ENCODE measurements at regions not wholly inside any gene's neighbourhood (a gene's known extent, or its start where the extent isn't known, plus 50 kb on each side); places are given as distances from the start of the nearest gene placed in this dataset.

GRCh38 chr2:18427762-18428161 is 132.7 kb downstream of the RDH14 start:
- Histone ChIP-seq H3K36me3 (ENCODE audit: low read depth, missing control alignments) (no peaks in the 10 kb centered on the region), H3K4me1 (no peaks in the 10 kb centered on the region)
- intact Hi-C loops (cut with DNase I; ENCODE audit: low total_unique reads), result no loop called here

GRCh38 chr2:18426174-18426573 is 134.3 kb downstream of the RDH14 start:
- no peak for DNase-seq
- Histone ChIP-seq H3K4me1 (no peaks in the 10 kb centered on the region), H3K4me3 (no peak overlapping the region), H3K27me3 (no peaks in the 10 kb centered on the region), H3K27ac (no peak overlapping the region), H3K36me3 (ENCODE audit: low read depth, missing control alignments) (no peaks in the 10 kb centered on the region), H3K9me3 (no peaks in the 10 kb centered on the region)
- intact Hi-C loops (cut with DNase I; ENCODE audit: low total_unique reads), result no loop called here
- WGBS, 2 donors, result 50 to 86% methylated on average over 1 of the region's 1 CpG
- no peak for TF ChIP-seq POLR2A (IDR thresholded peaks at IDR 0.05)
- no peak for TF ChIP-seq CTCF (IDR thresholded peaks at IDR 0.05)

More at GRCh38 chr2:18427762-18428161, 132.7 kb downstream of the RDH14 start:
- no peak overlapping the region for H3K4me3 ChIP-seq
- no peaks in the 10 kb centered on the region for H3K27me3 ChIP-seq
- no peaks in the 10 kb centered on the region for H3K9me3 ChIP-seq
- no peak overlapping the region for H3K27ac ChIP-seq
- no peak for DNase-seq
- TF ChIP-seq POLR2A (IDR thresholded peaks at IDR 0.05), result no peak

- no peaks in the 10 kb centered on the region for H3K4me1 ChIP-seq
- no peaks in the 10 kb centered on the region for H3K27me3 ChIP-seq
- no peak overlapping the region for H3K4me3 ChIP-seq
- TF ChIP-seq POLR2A (IDR thresholded peaks at IDR 0.05) (no peak), CTCF (IDR thresholded peaks at IDR 0.05) (no peak)
- no peaks in the 10 kb centered on the region for H3K9me3 ChIP-seq
- intact Hi-C loops (cut with DNase I; ENCODE audit: low total_unique reads), result no loop called here
- H3K27ac ChIP-seq, result no peak overlapping the region
- H3K36me3 ChIP-seq (ENCODE audit: low read depth, missing control alignments), result no peaks in the 10 kb centered on the region
- WGBS, 2 donors, result 68 to 72% methylated on average over 3 of the region's 3 CpGs
- DNase-seq, result no peak
These were observed 135.2 kb downstream of the RDH14 start for GRCh38 chr2:18425210-18425703.

- TF ChIP-seq POLR2A (IDR thresholded peaks at IDR 0.05), result no peak
- Histone ChIP-seq H3K9me3 (no peaks in the 10 kb centered on the region), H3K36me3 (ENCODE audit: low read depth, missing control alignments) (no peaks in the 10 kb centered on the region), H3K4me3 (no peak overlapping the region), H3K4me1 (no peaks in the 10 kb centered on the region), H3K27me3 (no peaks in the 10 kb centered on the region), H3K27ac (no peak overlapping the region)
- no peak for DNase-seq
- intact Hi-C loops (cut with DNase I; ENCODE audit: low total_unique reads), result no loop called here
These were observed 136.8 kb downstream of the RDH14 start for GRCh38 chr2:18423636-18424035.

GRCh38 chr2:18422432-18423165 is 137.9 kb downstream of the RDH14 start:
- no peak overlapping the region for H3K4me3 ChIP-seq
- H3K9me3 ChIP-seq, result no peaks in the 10 kb centered on the region
- no peaks in the 10 kb centered on the region for H3K27me3 ChIP-seq
- intact Hi-C loops (cut with DNase I; ENCODE audit: low total_unique reads), result no loop called here
- no peaks in the 10 kb centered on the region for H3K36me3 ChIP-seq (ENCODE audit: low read depth, missing control alignments)
- no peak overlapping the region for H3K27ac ChIP-seq
- no peak for DNase-seq
- TF ChIP-seq CTCF (IDR thresholded peaks at IDR 0.05), result no peak
- no peak for TF ChIP-seq POLR2A (IDR thresholded peaks at IDR 0.05)
- 71 to 78% methylated on average over 2 of the region's 2 CpGs for WGBS, 2 donors
- no peaks in the 10 kb centered on the region for H3K4me1 ChIP-seq

All from testis (tissue), 2 donors.